ENCODE measurements at regions not wholly inside any gene's neighbourhood (a gene's known extent, or its start where the extent isn't known, plus 50 kb on each side); places are given as distances from the start of the nearest gene placed in this dataset.
"Not testable (repeated sequence)": the region's sequence is repeated elsewhere in the genome, so short reads cannot be mapped to it uniquely, and the experiment has no call there.

- no peak for DNase-seq
Measured at GRCh38 chr4:187128222-187128621, 404.6 kb upstream of the FAT1 start.

- DNase-seq = no peak
Measured at GRCh38 chr4:187128976-187129375, 405.3 kb upstream of the FAT1 start.

- not testable (repeated sequence) for DNase-seq
Measured at GRCh38 chr4:187131826-187132225, 408.2 kb upstream of the FAT1 start.

- DNase-seq = no peak
Measured at GRCh38 chr4:187135878-187136277, 412.2 kb upstream of the FAT1 start.

GRCh38 chr4:187139141-187139540 is 415.5 kb upstream of the FAT1 start:
- DNase-seq = no peak

- no peak for DNase-seq
Measured at GRCh38 chr4:187141101-187141500, 417.4 kb upstream of the FAT1 start.

GRCh38 chr4:187149229-187149945 is 425.7 kb upstream of the FAT1 start:
- DNase-seq = no peak

GRCh38 chr4:187157380-187157958 is 433.8 kb upstream of the FAT1 start:
- DNase-seq = no peak

- DNase-seq = no peak
Measured at GRCh38 chr4:187158003-187158402, 434.3 kb upstream of the FAT1 start.

GRCh38 chr4:187160486-187160885 is 436.8 kb upstream of the FAT1 start:
- DNase-seq = no peak

GRCh38 chr4:187166886-187167512 is 443.3 kb upstream of the FAT1 start:
- no peak for DNase-seq

- no peak for DNase-seq
Measured at GRCh38 chr4:187171706-187172339, 448.2 kb upstream of the FAT1 start.

GRCh38 chr4:187172340-187172761 is 448.7 kb upstream of the FAT1 start:
- no peak for DNase-seq

- DNase-seq = no peak
Measured at GRCh38 chr4:187174749-187175148, 451.1 kb upstream of the FAT1 start.

- no peak for DNase-seq
Measured at GRCh38 chr4:187175197-187175596, 451.5 kb upstream of the FAT1 start.

- DNase-seq = peak; percentile 39
Measured at GRCh38 chr4:187176261-187176910, 452.7 kb upstream of the FAT1 start.

GRCh38 chr4:187178084-187178483 is 454.4 kb upstream of the FAT1 start:
- DNase-seq = no peak

GRCh38 chr4:187178587-187178986 is 454.9 kb upstream of the FAT1 start:
- DNase-seq = no peak

GRCh38 chr4:187179086-187180058 is 455.7 kb upstream of the FAT1 start:
- no peak for DNase-seq

- no peak for DNase-seq
Measured at GRCh38 chr4:187181054-187181453, 457.4 kb upstream of the FAT1 start.

GRCh38 chr4:187183346-187183745 is 459.7 kb upstream of the FAT1 start:
- DNase-seq = no peak
